Colonic mucosa (tissue), 4 donors: ENCODE measurements at regions not wholly inside any gene's neighbourhood (a gene's known extent, or its start where the extent isn't known, plus 50 kb on each side); places are given as distances from the start of the nearest gene placed in this dataset.

Experiments used
- DNase-seq: peaks from one replicate; pipeline ENCODE4 v3.0.0-alpha.2; 2020
- H3K27ac ChIP-seq: fragments of 200-600 bp; one replicate; pipeline ENCODE4 v1.8.0; 2021
- H3K27me3 ChIP-seq: fragments of 200-600 bp; one replicate; pipeline ENCODE4 v1.8.0; 2021
- H3K36me3 ChIP-seq: fragments of 200-600 bp; one replicate; pipeline ENCODE4 v1.8.0; 2021
- H3K4me1 ChIP-seq: fragments of 200-600 bp; one replicate; pipeline ENCODE4 v1.8.0; 2021; ENCODE audit warnings: mild to moderate bottlenecking
- H3K4me3 ChIP-seq: fragments of 200-600 bp; one replicate; pipeline ENCODE4 v1.8.0; 2021
- H3K9ac ChIP-seq, 2 donors: one replicate each; pipeline ENCODE4 v1.7.0; 2013; ENCODE audit warnings: control low read depth in 2 of 2, low read depth in 2 of 2, low read length in 2 of 2
- H3K9me3 ChIP-seq: fragments of 200-600 bp; one replicate; pipeline ENCODE4 v1.8.0; 2021
- intact Hi-C: fragments of 100-400 bp; cut with DNase I; formaldehyde crosslinking; loops from one replicate; pipeline ENCODE4 v1.14.1; 2022
- TF ChIP-seq, protein P1 (sequence below): fragments of 200-600 bp; IDR thresholded peaks from one replicate; pipeline ENCODE4 v1.8.0; 2022; ENCODE audit warnings: antibody characterized with exemption, mild to moderate bottlenecking
- donor health status: healthy.
- donor health status: DM: no; HTN: no; CAD: no.
- donor health status: DM: no; HTN: no; CAD: no.

DNA sequence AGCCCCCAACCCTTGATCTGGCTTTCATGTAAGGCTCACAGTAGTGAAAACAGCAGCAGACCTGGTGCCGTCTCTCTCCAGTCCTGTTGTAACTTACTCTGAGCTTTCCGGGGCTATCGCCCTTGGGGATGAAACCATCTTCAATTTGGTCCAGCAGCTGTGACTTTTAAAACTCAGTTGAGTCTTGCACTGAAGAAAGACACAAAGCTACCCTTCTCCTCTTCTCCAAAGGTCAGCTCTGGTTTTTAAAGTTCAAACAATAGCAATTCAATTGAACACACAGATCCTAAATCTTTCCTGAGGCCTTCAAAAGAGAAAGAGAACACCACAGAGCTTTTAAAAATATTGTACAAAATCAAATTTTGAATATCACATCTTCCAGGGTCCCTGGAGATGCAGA, 83.5 kb downstream of the SNX5 start:
- H3K27ac ChIP-seq: no peak overlapping the region

DNA sequence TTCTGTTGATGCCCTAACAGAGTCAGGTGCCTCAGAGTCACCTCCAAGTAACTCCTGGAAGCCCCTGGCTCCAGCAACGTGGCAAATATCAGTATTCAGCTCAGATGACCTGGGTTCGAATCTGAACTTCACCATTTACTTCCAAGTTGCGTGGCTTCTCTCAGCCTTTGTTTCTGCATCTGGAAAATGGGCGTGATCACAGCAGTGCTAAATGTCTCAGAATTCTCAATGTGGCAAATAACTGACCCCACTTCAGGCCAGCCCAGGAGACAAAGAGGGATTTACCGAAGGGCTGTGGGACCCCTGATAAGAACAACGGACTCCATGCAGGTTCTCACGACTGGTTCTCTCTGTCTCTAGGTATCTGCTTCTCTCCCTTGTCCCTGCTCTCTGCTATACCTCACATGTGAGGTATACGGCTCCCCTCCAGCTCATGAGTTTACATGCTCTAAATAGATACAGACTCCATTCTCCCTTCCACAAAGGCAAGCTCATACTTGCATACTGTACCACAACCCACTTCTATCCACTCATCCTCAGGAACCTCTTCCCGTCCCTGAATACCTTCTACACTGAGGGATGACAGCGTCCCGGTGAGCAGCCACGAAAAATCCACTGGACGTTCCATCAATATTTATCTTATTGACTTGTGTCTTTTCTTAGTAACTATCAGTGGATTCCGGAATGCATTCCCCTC, 84.1 kb downstream of the SNX5 start:
- peaks cover 7% of the 10 kb centered on the region for H3K4me1 ChIP-seq
- intact Hi-C loops: no loop called here
- no peak for DNase-seq
- H3K4me3 ChIP-seq: no peak overlapping the region
- no peaks in the 10 kb centered on the region for H3K9me3 ChIP-seq
- TF ChIP-seq, protein P1, sequence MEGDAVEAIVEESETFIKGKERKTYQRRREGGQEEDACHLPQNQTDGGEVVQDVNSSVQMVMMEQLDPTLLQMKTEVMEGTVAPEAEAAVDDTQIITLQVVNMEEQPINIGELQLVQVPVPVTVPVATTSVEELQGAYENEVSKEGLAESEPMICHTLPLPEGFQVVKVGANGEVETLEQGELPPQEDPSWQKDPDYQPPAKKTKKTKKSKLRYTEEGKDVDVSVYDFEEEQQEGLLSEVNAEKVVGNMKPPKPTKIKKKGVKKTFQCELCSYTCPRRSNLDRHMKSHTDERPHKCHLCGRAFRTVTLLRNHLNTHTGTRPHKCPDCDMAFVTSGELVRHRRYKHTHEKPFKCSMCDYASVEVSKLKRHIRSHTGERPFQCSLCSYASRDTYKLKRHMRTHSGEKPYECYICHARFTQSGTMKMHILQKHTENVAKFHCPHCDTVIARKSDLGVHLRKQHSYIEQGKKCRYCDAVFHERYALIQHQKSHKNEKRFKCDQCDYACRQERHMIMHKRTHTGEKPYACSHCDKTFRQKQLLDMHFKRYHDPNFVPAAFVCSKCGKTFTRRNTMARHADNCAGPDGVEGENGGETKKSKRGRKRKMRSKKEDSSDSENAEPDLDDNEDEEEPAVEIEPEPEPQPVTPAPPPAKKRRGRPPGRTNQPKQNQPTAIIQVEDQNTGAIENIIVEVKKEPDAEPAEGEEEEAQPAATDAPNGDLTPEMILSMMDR: no peak
- no peak overlapping the region for H3K27ac ChIP-seq
- H3K9ac ChIP-seq: no peak overlapping the region
- H3K36me3 ChIP-seq: no peaks in the 10 kb centered on the region
- H3K27me3 ChIP-seq: no peaks in the 10 kb centered on the region

More for the DNA sequence above, 83.5 kb downstream of the SNX5 start:
- intact Hi-C loops: no loop called here
- no peaks in the 10 kb centered on the region for H3K36me3 ChIP-seq
- peaks cover 7% of the 10 kb centered on the region for H3K4me1 ChIP-seq
- no peak overlapping the region for H3K9ac ChIP-seq
- H3K9me3 ChIP-seq: no peaks in the 10 kb centered on the region
- TF ChIP-seq, protein P1: no peak
- H3K27me3 ChIP-seq: no peaks in the 10 kb centered on the region
- DNase-seq: no peak
- no peak overlapping the region for H3K4me3 ChIP-seq

DNA sequence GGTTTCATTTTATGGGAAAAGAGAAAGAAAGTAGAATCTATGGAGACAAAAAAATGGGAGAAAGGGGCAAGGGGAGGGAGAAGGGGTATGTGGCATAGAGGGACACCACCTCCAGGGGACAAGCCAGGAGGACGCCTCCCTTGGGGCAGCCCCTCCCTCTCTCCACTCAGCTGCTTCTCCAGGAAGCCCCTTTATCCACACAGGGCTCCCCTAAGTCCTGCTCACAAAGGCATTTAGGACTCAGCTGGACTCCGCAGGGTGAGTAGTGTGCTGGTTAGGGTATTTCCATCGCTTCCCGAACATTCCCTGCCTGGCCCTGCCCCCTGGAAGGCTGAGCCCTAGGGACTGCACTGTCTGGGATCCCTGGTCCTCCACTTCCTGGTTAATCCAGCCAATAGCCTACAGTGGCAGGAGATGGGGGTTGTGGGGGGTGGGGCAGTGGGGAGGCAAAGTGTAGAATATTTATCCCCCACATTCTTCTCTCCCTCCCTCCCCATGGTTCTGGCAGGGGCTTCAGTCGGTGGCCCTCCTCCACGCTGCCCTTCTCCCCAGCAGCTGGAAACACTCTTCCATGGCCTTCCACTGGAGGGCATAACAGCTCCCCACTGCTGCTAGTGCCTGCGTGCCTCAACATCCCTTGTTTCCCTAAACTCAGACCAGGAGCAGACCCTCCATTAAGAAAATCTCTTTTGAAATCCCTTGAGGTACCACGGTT, 84.8 kb downstream of the SNX5 start:
- intact Hi-C loops: no loop called here
- Histone ChIP-seq H3K9me3 (no peaks in the 10 kb centered on the region), H3K27ac (no peak overlapping the region), H3K36me3 (no peaks in the 10 kb centered on the region), H3K27me3 (no peaks in the 10 kb centered on the region), H3K9ac (no peak overlapping the region), H3K4me3 (no peak overlapping the region), H3K4me1 (peaks cover 7% of the 10 kb centered on the region)
- no peak for DNase-seq
- TF ChIP-seq, protein P1: no peak

DNA sequence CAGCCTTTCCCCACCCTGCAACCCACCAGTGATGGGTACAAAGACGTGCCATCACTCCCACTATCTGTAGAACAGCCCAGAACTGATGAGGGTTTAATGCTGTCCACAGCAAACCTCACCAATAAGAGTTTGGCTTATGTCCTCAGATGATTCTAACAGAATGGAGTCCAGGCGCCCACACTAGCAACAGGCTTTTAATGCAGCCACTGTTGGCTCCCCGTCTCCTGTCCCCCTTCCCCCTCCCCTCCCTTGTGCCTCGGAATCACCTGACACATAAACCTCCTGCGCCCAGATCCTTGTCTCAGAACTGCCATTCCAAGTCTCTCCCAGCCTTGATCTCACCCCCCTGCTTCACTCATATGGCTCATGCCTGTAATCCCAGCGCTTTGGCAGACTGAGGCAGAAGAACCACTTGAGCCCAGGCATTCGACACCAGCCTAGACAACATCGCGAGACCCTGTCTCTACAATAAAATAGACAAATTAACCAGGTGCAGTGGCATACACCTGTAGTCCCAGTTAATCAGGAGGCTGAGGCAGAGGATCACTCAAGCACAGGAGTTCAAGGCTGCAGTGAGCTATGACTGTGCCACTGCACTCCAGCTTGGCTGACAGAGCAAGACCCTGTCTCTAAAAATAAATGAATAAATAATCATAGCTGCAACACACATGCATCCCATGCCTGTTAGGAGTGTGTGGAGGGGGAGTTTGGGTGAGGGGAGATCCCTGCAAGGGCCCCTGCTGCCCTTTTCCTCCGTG, 85.6 kb downstream of the SNX5 start:
- TF ChIP-seq, protein P1: no peak
- Histone ChIP-seq H3K9me3 (no peaks in the 10 kb centered on the region), H3K27me3 (no peaks in the 10 kb centered on the region), H3K9ac (no peak overlapping the region), H3K4me1 (peaks cover 7% of the 10 kb centered on the region), H3K36me3 (no peaks in the 10 kb centered on the region), H3K27ac (no peak overlapping the region), H3K4me3 (no peak overlapping the region)
- no peak for DNase-seq
- intact Hi-C loops: no loop called here

DNA sequence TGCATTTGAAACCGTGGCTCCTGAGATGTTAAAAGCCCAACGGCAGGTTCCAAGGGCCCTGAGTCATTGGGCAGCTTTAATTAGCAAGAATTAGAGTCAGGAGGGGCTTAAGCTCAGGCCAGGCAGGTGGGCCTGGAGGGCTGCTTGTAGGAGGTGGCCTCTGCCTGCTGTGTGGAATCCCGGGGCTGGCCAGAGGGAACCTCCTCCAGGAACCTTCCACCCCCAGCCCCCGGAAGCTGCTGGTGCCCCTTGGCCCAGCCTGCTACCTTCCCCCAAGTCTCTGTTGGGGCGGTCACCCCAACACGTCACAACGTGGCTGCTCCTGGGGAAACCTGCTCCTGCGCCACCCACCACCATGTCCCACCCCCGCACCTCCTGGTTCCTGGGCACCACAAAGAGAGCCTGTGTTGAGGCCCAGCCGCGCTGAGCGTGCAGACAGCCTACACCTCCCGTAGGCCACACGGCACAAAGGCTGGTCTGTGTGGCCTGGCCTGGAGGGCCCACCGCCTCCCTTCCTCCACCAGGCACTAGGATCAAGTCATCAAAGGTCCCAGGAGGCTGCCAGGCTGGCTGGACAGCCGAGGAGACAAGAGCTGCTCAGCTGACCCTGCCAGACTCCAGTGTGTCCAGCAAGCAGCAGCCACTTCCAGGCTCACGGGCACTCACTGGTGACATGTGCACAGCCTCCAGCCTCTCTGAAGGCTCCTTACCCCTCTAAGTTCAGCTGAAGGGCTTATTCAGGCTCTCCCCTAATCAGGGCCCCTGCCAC, 86.3 kb downstream of the SNX5 start:
- Histone ChIP-seq H3K9ac (no peak overlapping the region), H3K4me1 (peaks cover 7% of the 10 kb centered on the region), H3K4me3 (no peak overlapping the region), H3K9me3 (no peaks in the 10 kb centered on the region), H3K36me3 (no peaks in the 10 kb centered on the region), H3K27ac (no peak overlapping the region), H3K27me3 (no peaks in the 10 kb centered on the region)
- intact Hi-C loops: no loop called here
- TF ChIP-seq, protein P1: no peak
- DNase-seq: no peak
